Thyroid gland (tissue), 4 donors: ENCODE measurements at regions not wholly inside any gene's neighbourhood (a gene's known extent, or its start where the extent isn't known, plus 50 kb on each side); places are given as distances from the start of the nearest gene placed in this dataset.

Source experiments
- POLR2A ChIP-seq, 2 donors: fragments of 450-650 bp; IDR thresholded peaks; one replicate each; pipeline ENCODE4 v1.6.1; 2017; ENCODE audit warnings: antibody characterized with exemption in 2 of 2, mild to moderate bottlenecking in 2 of 2, moderate library complexity in 1 of 2
- TF ChIP-seq, protein P1 (sequence below), 6 experiments: fragments of 200-600 bp in 3 of 6; fragments of 450-650 bp in 3 of 6; sonication (generic) in 3 of 6; IDR thresholded peaks; one replicate each; pipeline ENCODE4 v1.5.1; 2016 to 2019; ENCODE audit warnings: antibody characterized with exemption in 6 of 6, mild to moderate bottlenecking in 2 of 6, inconsistent platforms in 1 of 6, moderate library complexity in 1 of 6

DNA sequence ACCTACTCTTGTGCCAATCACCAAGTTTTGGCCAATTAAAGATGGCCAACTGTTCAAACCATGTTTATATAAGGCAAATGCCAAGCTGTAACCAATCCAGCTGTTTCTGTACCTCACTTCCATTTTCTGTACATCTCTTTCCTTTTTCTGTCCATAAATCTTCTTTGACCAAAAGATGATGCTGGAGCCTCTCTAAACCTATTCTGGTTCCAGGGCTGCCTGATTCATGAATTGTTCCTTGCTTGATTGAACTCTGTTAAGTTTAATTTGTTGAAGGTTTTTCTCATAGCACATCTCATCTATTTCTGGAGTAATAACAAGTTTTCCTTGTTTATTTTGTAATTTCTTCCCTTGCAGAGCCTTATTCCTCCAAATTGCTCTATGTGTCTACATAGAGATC, 115.3 kb upstream of the SMAD3 start:
- TF ChIP-seq, protein P1, sequence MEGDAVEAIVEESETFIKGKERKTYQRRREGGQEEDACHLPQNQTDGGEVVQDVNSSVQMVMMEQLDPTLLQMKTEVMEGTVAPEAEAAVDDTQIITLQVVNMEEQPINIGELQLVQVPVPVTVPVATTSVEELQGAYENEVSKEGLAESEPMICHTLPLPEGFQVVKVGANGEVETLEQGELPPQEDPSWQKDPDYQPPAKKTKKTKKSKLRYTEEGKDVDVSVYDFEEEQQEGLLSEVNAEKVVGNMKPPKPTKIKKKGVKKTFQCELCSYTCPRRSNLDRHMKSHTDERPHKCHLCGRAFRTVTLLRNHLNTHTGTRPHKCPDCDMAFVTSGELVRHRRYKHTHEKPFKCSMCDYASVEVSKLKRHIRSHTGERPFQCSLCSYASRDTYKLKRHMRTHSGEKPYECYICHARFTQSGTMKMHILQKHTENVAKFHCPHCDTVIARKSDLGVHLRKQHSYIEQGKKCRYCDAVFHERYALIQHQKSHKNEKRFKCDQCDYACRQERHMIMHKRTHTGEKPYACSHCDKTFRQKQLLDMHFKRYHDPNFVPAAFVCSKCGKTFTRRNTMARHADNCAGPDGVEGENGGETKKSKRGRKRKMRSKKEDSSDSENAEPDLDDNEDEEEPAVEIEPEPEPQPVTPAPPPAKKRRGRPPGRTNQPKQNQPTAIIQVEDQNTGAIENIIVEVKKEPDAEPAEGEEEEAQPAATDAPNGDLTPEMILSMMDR (IDR thresholded peaks at IDR 0.05), result no peak
- no peak for TF ChIP-seq POLR2A (IDR thresholded peaks at IDR 0.05)
